Stimulated activated naive CD8-positive, alpha-beta T cell treated with anti-CD3 and anti-CD28 coated beads, Interleukin-15, amount 100 ng/mL, for 72 hours (primary cell): ENCODE measurements at regions not wholly inside any gene's neighbourhood (a gene's known extent, or its start where the extent isn't known, plus 50 kb on each side); places are given as distances from the start of the nearest gene placed in this dataset.

Experiments used
- ATAC-seq: fragments of 150-1000 bp; cut with Tn5 transposase; 2 replicates; pipeline ENCODE4 v1.10.0; 2021; ENCODE audit warnings: mild to moderate bottlenecking, moderate library complexity
- DNase-seq, 2 donors: peaks; one replicate each; pipeline ENCODE4 v3.0.0; 2021 to 2022
- H3K27ac Mint-ChIP-seq, 2 donors: one replicate each; pipeline ENCODE4 v1.8.0; 2022; ENCODE audit warnings: mild to moderate bottlenecking in 2 of 2, mixed read lengths in 2 of 2, moderate library complexity in 2 of 2
- H3K27me3 Mint-ChIP-seq: one replicate; pipeline ENCODE4 v1.8.0; 2022; ENCODE audit warnings: mixed read lengths
- H3K4me1 Mint-ChIP-seq: one replicate; pipeline ENCODE4 v1.8.0; 2022; ENCODE audit warnings: mild to moderate bottlenecking, mixed read lengths
- H3K4me3 Mint-ChIP-seq, 2 donors: one replicate each; pipeline ENCODE4 v1.8.0; 2022; ENCODE audit warnings: mild to moderate bottlenecking in 2 of 2, mixed read lengths in 2 of 2, moderate library complexity in 1 of 2
- H3K9me3 Mint-ChIP-seq, 2 donors: one replicate each; pipeline ENCODE4 v1.8.0; 2022; ENCODE audit warnings: mixed read lengths in 2 of 2

DNA sequence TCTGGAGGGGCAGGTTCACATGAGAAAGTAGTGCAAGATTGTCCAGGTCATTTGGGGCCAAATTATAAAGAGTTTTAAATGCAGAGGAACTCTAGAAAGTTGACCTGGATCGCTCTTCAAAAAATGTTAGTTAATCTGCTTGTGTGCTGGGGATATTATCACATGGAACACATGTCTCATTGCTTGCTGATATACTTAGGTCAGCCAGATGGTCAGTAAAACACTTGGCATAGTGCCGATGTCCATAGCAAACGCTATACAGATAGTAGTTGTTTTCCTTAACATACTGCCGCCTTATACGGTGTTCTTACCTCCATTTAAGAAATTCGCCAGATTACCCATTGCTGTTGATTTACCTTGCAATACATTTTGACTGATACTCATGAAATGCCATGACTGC lies 103.4 kb upstream of the CWC22 start:
- H3K27ac Mint-ChIP-seq: no peak overlapping the region
- DNase-seq (no peak), ATAC-seq (no peak)
- no peaks in the 10 kb centered on the region for H3K9me3 Mint-ChIP-seq
- H3K4me1 Mint-ChIP-seq: no peaks in the 10 kb centered on the region
- H3K4me3 Mint-ChIP-seq: no peak overlapping the region
- H3K27me3 Mint-ChIP-seq: peaks cover 27% of the 10 kb centered on the region

DNA sequence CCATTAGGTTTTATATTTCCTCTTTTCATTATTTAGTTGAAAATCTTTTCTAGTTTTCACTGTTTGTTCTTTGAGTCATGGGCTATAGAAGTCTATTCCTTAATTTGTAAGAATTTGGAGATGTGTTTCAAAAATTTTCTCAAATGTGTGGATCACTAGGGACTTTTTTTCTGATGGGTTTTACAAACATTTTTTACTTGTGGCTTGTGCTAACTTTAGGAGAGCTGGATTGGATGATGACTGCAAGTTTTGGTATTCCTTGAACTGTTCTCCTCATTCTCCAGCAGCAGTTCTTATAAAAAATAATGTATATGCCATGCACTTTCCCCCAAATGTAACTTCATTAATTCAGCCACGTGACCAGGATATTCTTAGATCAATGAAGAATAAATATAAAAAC lies 94.7 kb upstream of the CWC22 start:
- Mint-ChIP-seq H3K27ac (no peak overlapping the region), H3K9me3 (no peaks in the 10 kb centered on the region), H3K4me3 (no peak overlapping the region), H3K27me3 (peaks cover 13% of the 10 kb centered on the region), H3K4me1 (no peaks in the 10 kb centered on the region)
- ATAC-seq: no peak
- no peak for DNase-seq

GRCh38 chr2:180099308-180099707 lies 92.2 kb upstream of the CWC22 start:
- no peak for DNase-seq
- H3K27ac Mint-ChIP-seq: no peak overlapping the region
- H3K4me3 Mint-ChIP-seq: no peak overlapping the region
- no peak for ATAC-seq
- H3K9me3 Mint-ChIP-seq: no peaks in the 10 kb centered on the region
- peaks cover 16% of the 10 kb centered on the region for H3K27me3 Mint-ChIP-seq
- H3K4me1 Mint-ChIP-seq: no peaks in the 10 kb centered on the region

- no peak for DNase-seq
- Mint-ChIP-seq H3K4me1 (no peaks in the 10 kb centered on the region), H3K9me3 (peaks cover 18 to 27% of the 10 kb centered on the region in 2 donors), H3K4me3 (no peak overlapping the region), H3K27ac (no peak overlapping the region), H3K27me3 (peaks cover 25% of the 10 kb centered on the region)
- ATAC-seq: no peak
Measured at GRCh38 chr2:180085144-180085543, 78.0 kb upstream of the CWC22 start.

GRCh38 chr2:180077295-180077906 lies 70.3 kb upstream of the CWC22 start:
- ATAC-seq (no peak), DNase-seq (no peak)
- peaks cover 20% of the 10 kb centered on the region for H3K27me3 Mint-ChIP-seq
- no peaks in the 10 kb centered on the region for H3K4me1 Mint-ChIP-seq
- H3K9me3 Mint-ChIP-seq: peaks cover 18 to 20% of the 10 kb centered on the region in 2 donors
- H3K4me3 Mint-ChIP-seq: no peak overlapping the region
- H3K27ac Mint-ChIP-seq: no peak overlapping the region

- ATAC-seq (no peak), DNase-seq (no peak)
- H3K27me3 Mint-ChIP-seq: peaks cover 5% of the 10 kb centered on the region
- no peak overlapping the region for H3K4me3 Mint-ChIP-seq
- H3K27ac Mint-ChIP-seq: no peak overlapping the region
- H3K4me1 Mint-ChIP-seq: no peaks in the 10 kb centered on the region
- peaks cover 4 to 8% of the 10 kb centered on the region in 2 donors for H3K9me3 Mint-ChIP-seq
Measured at GRCh38 chr2:180075870-180076269, 68.8 kb upstream of the CWC22 start.

DNA sequence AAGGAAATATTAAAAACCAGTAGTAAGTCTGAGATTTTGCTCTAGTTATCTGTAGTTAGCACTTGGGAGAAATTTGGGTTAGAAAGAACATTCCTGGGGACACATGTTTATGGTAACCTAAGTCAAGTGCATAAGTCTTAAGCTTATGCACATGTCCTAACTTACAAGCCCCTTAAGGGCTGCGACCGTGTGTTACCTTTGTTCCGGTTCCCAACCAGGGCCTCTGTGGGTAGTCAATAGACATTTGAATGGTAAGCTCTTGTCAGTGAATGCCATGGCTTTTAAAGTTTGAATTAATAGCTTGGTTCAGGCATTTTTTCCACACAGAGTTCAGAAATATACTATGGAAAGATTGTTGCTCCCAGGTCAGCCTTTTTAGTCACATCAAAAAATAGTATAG lies 64.7 kb upstream of the CWC22 start:
- Mint-ChIP-seq H3K4me1 (no peaks in the 10 kb centered on the region), H3K27ac (no peak overlapping the region), H3K27me3 (peaks cover 5% of the 10 kb centered on the region), H3K4me3 (no peak overlapping the region), H3K9me3 (peaks cover 4 to 13% of the 10 kb centered on the region in 2 donors)
- ATAC-seq (no peak), DNase-seq (no peak)

- Mint-ChIP-seq H3K9me3 (no peaks in the 10 kb centered on the region), H3K27me3 (no peaks in the 10 kb centered on the region), H3K27ac (no peak overlapping the region), H3K4me3 (no peak overlapping the region), H3K4me1 (no peaks in the 10 kb centered on the region)
- DNase-seq: no peak
- no peak for ATAC-seq
Measured at GRCh38 chr2:180063494-180064092, 56.5 kb upstream of the CWC22 start.

DNA sequence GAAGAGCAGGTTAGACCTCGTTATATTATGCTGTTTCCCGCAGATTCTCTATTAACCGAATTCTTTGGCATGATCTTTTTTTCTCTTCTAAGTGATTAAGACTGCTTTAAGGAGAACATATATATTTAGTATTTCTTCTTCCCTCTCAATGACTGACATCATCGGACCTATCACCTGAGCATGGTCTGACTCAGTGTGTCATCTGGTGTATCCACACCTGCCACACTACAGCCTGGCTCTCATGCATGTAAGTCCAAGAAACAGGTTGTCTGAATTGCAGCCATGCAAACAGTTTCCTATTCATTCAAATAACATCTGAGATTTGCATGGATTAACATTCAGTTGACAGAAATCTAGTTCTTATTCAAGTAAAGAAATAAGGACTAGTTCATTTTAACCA lies 55.1 kb upstream of the CWC22 start:
- no peak overlapping the region for H3K4me3 Mint-ChIP-seq
- ATAC-seq (no peak), DNase-seq (no peak)
- H3K27ac Mint-ChIP-seq: no peak overlapping the region
- no peaks in the 10 kb centered on the region for H3K4me1 Mint-ChIP-seq
- H3K27me3 Mint-ChIP-seq: no peaks in the 10 kb centered on the region
- no peaks in the 10 kb centered on the region for H3K9me3 Mint-ChIP-seq

GRCh38 chr2:180061546-180061945 lies 54.4 kb upstream of the CWC22 start:
- DNase-seq (no peak), ATAC-seq (no peak)
- Mint-ChIP-seq H3K4me1 (no peaks in the 10 kb centered on the region), H3K4me3 (no peak overlapping the region), H3K27me3 (no peaks in the 10 kb centered on the region), H3K9me3 (no peaks in the 10 kb centered on the region), H3K27ac (no peak overlapping the region)

DNA sequence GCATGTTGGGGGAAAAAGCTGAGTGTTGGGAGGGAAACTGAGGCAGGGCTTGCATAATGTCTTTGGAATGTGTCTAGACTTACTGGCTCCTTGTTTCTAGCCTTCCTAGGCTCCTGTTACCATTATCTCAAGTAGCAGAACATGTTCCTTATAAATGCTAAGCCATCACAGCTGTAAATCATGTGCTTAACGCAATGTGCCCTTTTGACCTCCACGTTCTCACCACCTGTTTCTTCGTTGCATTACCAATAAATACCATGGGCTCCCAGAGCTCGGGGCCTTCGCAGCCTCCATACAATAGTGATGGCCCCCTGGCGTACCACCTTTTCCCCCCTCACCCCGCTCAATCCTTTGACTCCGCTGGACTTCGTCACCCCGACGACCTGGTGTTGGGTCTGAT lies 54.0 kb upstream of the CWC22 start:
- ATAC-seq: no peak
- Mint-ChIP-seq H3K4me1 (no peaks in the 10 kb centered on the region), H3K27ac (no peak overlapping the region), H3K4me3 (no peak overlapping the region), H3K9me3 (no peaks in the 10 kb centered on the region), H3K27me3 (no peaks in the 10 kb centered on the region)
- DNase-seq: no peak

- Mint-ChIP-seq H3K4me1 (no peaks in the 10 kb centered on the region), H3K9me3 (peaks cover 0 to 3% of the 10 kb centered on the region in 2 donors), H3K27ac (no peak overlapping the region), H3K27me3 (no peaks in the 10 kb centered on the region), H3K4me3 (no peak overlapping the region)
- DNase-seq: no peak
- no peak for ATAC-seq
Measured at GRCh38 chr2:180058993-180059392, 51.9 kb upstream of the CWC22 start.

DNA sequence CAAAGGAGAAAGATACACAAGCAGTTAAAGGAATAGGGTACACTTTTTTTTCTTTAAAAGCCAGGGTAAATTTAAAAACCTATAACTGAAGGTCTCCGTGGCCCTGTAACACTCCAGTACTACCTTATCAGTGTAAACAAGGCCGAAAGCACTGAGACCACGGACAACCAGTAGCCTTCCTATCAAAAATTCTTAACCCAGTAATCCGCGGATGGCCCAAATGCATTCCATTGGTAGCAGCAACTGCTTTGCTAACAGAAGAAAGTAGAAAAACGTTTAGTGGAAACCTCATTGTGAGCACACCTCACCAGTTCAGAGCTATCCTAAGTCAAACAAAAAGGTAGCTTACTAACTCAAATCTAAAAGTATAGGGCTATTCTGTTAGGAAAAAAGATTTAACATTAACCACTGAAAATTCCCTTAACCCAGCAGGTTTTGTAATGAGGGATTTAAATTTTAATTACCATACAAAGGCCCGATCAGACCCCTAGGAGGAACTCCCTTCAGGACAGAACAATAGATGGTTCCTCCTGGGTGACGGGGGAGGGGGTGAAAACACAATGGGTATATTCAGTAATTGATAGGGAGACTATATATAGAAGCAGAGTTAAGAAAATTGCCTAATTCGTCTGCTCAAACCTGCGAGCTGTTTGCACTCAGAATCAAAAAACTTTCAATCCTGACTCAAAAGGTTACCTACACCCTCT lies 50.8 kb upstream of the CWC22 start:
- peaks cover 2% of the 10 kb centered on the region for H3K27me3 Mint-ChIP-seq
- ATAC-seq (no peak), DNase-seq (no peak)
- peaks cover 0 to 9% of the 10 kb centered on the region in 2 donors for H3K9me3 Mint-ChIP-seq
- H3K4me1 Mint-ChIP-seq: no peaks in the 10 kb centered on the region
- no peak overlapping the region for H3K27ac Mint-ChIP-seq
- no peak overlapping the region for H3K4me3 Mint-ChIP-seq
